ENCODE measurements at regions not wholly inside any gene's neighbourhood (a gene's known extent, or its start where the extent isn't known, plus 50 kb on each side); places are given as distances from the start of the nearest gene placed in this dataset.
"Not testable (repeated sequence)": the region's sequence is repeated elsewhere in the genome, so short reads cannot be mapped to it uniquely, and the experiment has no call there.

GRCh38 chr11:64428693-64429092 lies 69.7 kb downstream of the RPS6KA4 start:
- DNase-seq (ENCODE audit: low read depth in 2 of 2), result no peak

DNA sequence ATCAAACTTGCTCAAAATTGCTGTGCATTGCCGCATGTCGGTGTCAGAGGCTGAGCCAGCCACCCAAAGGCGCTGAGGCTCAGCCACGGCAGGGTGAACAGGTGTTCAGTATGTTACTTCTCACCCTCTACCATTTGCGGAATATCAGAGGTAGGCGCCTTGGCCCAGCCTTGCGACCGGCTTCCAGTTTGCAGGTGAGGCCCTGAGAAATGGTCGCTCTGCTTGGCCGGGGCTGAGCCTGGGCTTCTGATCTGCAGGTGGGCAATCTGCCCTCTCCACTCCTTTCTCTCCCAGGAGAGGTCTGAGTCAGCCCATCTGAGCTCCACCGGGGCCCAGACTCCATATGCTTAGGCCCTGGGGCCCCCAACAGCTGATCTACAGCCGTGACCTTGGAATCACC lies 71.0 kb downstream of the RPS6KA4 start:
- DNase-seq (ENCODE audit: low read depth in 2 of 2), result no peak

DNA sequence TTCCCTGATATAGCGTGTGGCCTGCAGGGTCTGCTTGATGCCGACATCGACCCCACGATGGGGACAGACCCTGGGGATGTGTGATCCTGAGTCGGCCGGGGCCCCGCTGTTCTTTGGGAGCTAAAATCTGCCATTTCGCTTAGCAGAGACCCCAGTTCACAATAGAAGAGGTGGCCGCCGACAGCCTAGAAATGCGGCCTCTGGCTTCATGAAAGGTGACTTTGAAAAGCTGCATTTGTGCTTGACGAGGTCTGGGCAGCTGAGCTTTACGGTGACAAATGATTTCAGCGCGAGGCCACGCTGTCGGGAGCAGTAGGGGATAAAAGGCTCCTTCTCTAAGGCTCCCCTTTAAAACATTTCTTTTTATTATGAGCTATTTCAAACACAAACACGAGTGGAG lies 71.7 kb downstream of the RPS6KA4 start:
- DNase-seq (ENCODE audit: low read depth in 2 of 2), result no peak

GRCh38 chr11:64436000-64436399 lies 77.0 kb downstream of the RPS6KA4 start:
- no peak for DNase-seq (ENCODE audit: low read depth in 2 of 2)

DNA sequence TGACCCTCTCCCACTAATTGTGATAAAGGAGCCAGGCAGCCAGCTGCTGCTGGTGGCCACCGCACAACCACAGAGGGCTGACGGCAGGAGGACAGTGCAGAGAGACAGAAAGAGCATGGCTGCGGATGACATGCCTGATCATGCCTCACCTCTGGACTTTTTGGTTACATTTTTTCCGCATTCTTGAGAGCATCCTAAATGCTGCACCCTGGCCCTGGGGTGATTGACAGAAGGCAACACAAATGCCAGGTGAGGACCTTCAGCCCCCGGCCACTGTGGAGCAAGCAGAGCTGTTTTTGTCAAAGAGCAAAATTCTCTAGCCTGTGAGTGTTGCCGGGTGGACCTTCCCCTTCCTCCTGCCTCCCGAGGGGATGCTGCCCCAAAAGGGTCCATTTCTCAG lies 78.5 kb downstream of the RPS6KA4 start:
- no peak for DNase-seq (ENCODE audit: low read depth in 2 of 2)

- DNase-seq (ENCODE audit: low read depth in 2 of 2), result no peak
Measured at GRCh38 chr11:64438986-64439771, 80.2 kb downstream of the RPS6KA4 start.

DNA sequence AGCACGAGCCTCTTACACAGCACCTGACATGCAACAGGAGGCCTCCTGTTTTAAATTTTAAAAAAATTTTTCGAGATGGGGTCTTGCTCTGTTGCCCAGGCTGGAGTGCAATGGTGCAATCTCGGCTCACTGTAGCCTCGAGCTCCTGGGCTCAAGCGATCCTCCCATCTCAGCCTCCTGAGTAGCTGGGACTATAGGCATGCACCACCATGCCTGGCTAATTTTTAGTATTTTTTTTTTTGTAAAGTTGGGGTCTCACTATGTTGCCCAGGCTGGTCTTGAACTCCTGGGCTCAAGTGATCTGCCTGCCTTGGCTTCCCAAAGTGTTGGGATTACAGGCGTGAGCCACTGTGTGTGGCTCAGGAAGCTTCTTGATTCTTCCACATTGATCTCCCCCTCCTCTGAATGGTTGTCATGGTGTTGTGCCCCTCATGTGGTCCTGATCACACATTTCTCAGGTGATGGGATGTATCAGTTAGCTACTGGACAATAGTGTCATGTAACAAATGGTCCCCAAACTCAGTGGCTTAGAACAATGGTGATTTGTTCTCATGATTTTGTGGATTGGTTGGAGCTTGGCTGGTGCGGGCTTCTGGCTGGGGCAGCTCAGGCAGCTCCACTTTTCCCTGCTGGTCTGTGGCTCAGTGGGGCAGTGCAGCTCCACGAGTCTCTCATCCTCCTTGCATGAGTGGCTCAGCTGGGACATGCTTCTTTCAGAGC lies 81.0 kb downstream of the RPS6KA4 start:
- not testable (repeated sequence) for DNase-seq (ENCODE audit: low read depth in 2 of 2)

DNA sequence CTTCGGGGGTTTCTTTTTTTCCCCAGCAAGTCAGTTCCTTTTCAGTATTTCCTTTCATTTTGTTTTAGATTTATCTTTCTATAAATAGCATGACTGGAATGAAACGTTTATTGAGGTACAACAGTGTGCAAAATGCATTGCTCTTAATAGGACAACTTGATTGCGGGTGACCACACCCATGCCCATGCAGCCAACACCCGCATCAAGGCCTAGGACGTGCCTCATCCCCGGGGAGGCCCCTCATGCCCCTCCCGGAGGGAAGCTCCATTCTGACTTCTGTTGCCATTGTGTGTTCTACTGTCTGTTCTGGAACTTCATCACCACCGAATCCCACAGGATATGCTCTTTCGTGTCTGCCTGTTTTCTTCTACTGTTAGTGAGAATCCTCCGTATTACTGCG lies 82.2 kb downstream of the RPS6KA4 start:
- no peak for DNase-seq (ENCODE audit: low read depth in 2 of 2)

DNA sequence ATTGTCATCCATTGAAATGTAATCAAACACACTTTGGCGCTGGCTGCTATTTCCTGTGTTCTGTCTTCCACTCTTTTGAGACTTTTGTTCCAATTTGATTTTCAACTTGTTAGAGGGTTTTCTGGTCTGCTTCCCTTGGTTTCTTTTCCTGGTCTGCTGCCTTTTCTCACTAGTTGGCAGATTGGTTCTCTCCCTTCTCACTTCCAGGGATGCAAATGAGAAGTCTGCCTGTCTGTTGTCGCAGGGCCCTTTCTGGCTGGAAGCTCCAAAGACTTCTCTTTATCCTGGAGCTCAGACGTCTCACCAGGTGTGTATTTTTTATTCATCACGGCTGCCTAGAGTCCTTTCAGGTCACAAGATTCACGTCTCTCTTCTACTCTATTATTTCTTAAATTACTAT lies 84.0 kb downstream of the RPS6KA4 start:
- DNase-seq (ENCODE audit: low read depth in 2 of 2), result no peak

- no peak for DNase-seq (ENCODE audit: low read depth in 2 of 2)
Measured at GRCh38 chr11:64444838-64445441, 86.0 kb downstream of the RPS6KA4 start.

DNA sequence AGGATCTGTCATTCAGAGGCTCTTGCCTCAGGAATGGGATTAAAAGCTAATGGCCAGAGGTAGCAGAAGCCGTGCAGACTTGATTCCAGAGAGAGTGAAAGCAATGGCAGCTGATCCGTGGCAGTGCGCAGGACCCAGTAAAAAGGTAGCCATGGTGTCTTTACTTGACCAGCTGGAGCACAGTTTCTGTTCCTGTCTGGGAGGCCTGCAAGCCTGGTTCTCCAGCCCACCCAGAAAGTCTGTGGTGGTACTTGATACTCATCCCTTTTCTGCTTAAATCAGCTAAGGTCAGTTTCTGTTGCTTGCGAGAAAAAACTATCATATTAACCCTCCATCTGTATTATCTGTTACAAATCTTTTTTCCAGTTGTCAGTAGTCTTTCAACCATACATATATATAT lies 86.7 kb downstream of the RPS6KA4 start:
- no peak for DNase-seq (ENCODE audit: low read depth in 2 of 2)

DNA sequence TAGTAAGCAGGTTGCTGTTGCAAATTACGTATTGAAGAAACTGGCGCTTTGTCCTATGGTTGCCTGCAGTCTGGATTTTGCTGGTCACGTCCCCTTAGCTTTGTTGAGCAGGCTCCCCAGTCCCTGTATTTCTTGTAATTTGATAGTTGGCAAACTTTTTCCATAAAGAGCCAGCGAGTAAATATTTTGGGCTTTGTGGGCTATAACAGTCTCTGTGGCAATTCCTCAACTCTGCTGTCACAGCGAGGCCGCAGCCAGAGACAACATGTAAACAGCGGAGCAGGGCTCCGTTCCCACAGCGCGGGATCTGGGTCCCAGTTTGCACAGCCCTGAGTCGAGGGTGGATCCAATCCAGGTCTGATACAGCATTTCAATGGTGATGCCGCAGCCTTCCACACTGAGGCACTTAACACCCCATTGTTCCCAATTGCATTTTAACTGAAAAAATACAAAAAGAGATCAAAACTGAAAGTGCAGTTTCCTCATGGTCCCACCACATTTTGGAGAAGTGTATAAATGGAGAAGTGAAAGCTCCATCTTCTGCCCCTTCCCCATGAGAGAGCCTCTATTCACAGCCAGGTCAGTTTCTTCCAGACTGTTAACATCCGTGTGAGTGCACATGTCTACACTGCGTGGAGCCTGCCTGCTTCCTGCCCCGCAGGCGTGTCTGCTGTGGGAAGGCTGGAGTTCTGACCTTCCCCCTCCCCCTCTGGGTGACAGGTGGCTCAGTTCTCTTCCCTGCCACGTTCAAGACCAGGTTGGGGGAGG lies 89.1 kb downstream of the RPS6KA4 start:
- DNase-seq (ENCODE audit: low read depth in 2 of 2), result no peak

- DNase-seq (ENCODE audit: low read depth in 2 of 2), result peak; percentile 29 to 74
Measured at GRCh38 chr11:64448599-64449380, 89.8 kb downstream of the RPS6KA4 start.

GRCh38 chr11:64449381-64450167 lies 90.6 kb downstream of the RPS6KA4 start:
- peak; percentile 50 to 73 for DNase-seq (ENCODE audit: low read depth in 2 of 2)

DNA sequence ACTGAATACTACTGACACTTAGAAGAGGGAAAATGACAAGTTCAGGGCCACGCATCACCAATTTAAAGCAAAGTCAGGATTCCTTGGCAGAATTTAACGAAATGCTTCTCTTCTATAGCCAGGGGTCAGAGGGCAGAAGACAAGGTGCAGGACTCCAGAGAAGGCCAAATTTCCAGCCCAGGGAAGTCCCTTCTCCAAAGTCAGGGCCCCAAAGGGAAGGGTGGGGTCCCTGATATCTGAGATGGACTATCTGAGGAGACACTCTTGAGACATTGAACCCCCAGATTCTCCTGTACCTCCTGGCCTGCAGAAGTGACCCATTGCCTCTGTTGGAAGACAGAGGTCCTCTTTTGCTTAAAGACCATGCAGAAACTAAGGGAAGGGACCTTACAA lies 91.2 kb downstream of the RPS6KA4 start:
- no peak for DNase-seq (ENCODE audit: low read depth in 2 of 2)

GRCh38 chr11:64451856-64452255 lies 92.9 kb downstream of the RPS6KA4 start:
- no peak for DNase-seq (ENCODE audit: low read depth in 2 of 2)

DNA sequence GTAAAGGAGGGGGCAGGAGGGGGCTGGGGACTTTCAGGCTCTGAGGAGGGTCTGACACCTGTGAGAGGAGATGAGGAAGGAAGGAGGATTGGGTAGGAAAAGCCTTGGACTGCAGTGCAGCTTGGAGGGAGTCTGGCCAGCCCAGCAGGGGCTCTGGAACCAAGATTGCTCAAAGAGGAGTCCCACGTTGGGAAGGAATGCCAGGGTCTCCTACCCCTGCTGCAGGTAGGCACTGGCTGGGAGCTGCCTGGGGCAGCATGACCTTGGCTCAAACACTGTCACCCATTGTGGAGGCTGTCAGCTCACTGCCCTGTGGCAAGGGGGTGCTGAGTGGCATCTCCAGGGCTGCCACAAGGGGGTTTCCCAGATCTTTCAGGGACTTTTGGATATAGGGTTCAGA lies 94.5 kb downstream of the RPS6KA4 start:
- DNase-seq (ENCODE audit: low read depth in 2 of 2), result no peak

- DNase-seq (ENCODE audit: low read depth in 2 of 2), result no peak
Measured at GRCh38 chr11:64455456-64456261, 96.7 kb downstream of the RPS6KA4 start.

- DNase-seq (ENCODE audit: low read depth in 2 of 2), result no peak
Measured at GRCh38 chr11:64456509-64457320, 97.8 kb downstream of the RPS6KA4 start.

Measured in stimulated activated CD4-positive, alpha-beta T cell treated with anti-CD3 and anti-CD28 coated beads, Interleukin-12 subunit alpha, Interleukin-12 subunit beta, amount 100 ng/mL, for 24 hours (primary cell).